VCaP (cell line): ENCODE measurements at regions not wholly inside any gene's neighbourhood (a gene's known extent, or its start where the extent isn't known, plus 50 kb on each side); places are given as distances from the start of the nearest gene placed in this dataset.

Source experiments
- H3K27ac ChIP-seq: fragments of 450-650 bp; 2 replicates; pipeline ENCODE4 v1.5.1; 2017
- TF ChIP-seq, protein P1 (sequence below): fragments of 450-650 bp; conservative IDR thresholded peaks from 2 replicates; pipeline ENCODE4 v1.5.1; 2017; ENCODE audit warnings: mild to moderate bottlenecking, moderate library complexity

GRCh38 chr3:144036498-144036897 is 64.9 kb downstream of the DIPK2A start:
- TF ChIP-seq, protein P1, sequence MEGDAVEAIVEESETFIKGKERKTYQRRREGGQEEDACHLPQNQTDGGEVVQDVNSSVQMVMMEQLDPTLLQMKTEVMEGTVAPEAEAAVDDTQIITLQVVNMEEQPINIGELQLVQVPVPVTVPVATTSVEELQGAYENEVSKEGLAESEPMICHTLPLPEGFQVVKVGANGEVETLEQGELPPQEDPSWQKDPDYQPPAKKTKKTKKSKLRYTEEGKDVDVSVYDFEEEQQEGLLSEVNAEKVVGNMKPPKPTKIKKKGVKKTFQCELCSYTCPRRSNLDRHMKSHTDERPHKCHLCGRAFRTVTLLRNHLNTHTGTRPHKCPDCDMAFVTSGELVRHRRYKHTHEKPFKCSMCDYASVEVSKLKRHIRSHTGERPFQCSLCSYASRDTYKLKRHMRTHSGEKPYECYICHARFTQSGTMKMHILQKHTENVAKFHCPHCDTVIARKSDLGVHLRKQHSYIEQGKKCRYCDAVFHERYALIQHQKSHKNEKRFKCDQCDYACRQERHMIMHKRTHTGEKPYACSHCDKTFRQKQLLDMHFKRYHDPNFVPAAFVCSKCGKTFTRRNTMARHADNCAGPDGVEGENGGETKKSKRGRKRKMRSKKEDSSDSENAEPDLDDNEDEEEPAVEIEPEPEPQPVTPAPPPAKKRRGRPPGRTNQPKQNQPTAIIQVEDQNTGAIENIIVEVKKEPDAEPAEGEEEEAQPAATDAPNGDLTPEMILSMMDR = no peak
- H3K27ac ChIP-seq = no peak overlapping the region

DNA sequence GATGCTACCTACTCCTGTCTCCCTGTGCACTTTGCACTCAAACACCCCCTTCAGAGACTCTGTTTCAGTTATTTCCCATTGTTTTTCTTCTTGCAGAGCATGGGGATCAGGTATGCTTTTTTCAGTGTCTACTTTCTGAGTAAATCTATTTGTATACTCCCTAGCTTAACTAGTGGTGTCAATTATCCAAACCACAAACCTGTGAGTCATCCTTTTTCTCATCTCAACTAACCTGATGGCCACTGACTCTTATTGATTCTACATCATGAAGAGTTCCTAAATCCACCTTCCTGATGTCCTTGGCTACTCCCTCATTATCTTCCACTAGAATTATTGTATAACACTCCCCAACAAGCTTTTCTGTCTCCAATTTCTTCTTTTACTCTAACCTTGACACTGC is 68.0 kb downstream of the DIPK2A start:
- TF ChIP-seq, protein P1 = no peak
- no peak overlapping the region for H3K27ac ChIP-seq

- H3K27ac ChIP-seq = no peak overlapping the region
- TF ChIP-seq, protein P1 = no peak
Observed at GRCh38 chr3:144041960-144042556, 70.4 kb downstream of the DIPK2A start.

DNA sequence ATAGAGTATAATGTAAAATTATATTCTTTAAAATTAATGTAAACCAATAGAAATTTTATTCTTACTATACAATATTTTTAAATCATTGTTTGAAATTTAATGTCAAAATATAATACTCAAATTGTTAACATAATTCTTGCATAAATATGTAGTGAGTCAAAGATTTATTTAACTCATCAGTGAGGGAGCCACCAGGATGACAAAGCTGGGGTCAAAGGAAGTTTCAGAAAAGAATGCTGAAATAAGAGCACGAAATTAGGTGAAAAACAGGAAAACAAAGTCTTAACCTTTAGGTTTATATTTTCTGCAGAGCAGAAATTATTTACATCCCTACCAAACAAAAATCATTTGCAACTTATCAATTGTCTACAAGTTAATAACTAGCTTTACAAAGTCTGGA is 74.1 kb downstream of the DIPK2A start:
- H3K27ac ChIP-seq = no peak overlapping the region
- TF ChIP-seq, protein P1 = no peak

DNA sequence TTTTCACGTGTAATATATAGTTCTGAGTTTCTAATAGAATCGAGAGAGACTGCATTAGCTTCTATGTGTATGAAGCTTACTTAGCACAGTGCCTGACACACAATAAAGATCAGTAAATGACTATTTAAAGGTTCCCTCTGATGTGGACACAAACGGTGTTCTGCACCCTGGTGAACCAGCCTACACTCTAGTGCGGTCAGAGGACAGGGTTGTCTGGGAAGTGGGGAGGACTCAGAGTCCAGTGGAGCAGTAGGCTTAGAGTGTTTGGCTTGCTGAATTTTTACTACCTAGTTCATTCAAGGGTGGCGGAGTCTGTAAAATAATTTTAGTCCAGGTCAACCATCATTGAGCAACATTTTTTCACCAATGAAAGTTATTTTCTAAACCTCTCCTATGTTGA is 77.8 kb downstream of the DIPK2A start:
- H3K27ac ChIP-seq = no peak overlapping the region
- TF ChIP-seq, protein P1 = no peak

- TF ChIP-seq, protein P1 = no peak
- H3K27ac ChIP-seq = no peak overlapping the region
Observed at GRCh38 chr3:144051211-144051610, 79.6 kb downstream of the DIPK2A start.

DNA sequence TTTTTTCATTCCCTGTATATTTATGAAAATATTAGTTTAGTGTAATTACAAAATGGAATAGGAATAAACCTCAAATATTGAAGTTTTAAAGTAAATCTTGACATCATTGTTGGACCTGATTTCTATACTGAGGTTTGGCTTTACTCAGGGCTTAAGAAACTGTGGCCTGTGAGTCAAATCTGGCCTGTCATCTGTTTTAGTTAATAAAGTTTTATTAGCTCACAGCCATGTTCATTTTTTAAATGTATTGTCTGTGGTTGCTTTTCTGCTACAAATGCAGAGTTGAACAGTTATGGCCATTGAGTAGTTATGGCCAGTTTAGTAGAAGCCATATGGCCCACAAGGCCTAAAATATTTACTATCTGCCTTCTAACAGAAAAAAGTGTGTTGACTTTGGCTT is 80.7 kb downstream of the DIPK2A start:
- no peak overlapping the region for H3K27ac ChIP-seq

More for the DNA sequence above, 80.7 kb downstream of the DIPK2A start:
- TF ChIP-seq, protein P1 = no peak
